AG09319 (cell line): ENCODE measurements at regions not wholly inside any gene's neighbourhood (a gene's known extent, or its start where the extent isn't known, plus 50 kb on each side); places are given as distances from the start of the nearest gene placed in this dataset.
"Not testable (repeated sequence)": the region's sequence is repeated elsewhere in the genome, so short reads cannot be mapped to it uniquely, and the experiment has no call there.

Experiments used
- DNase-seq: peaks from one replicate; pipeline ENCODE4 v3.0.0-alpha.2; 2010; ENCODE audit warnings: low read depth; ENCODE audit errors: extremely low read depth
- CTCF ChIP-seq: IDR thresholded peaks from 2 replicates; pipeline ENCODE4 v1.5.1; 2011; ENCODE audit warnings: low read depth, mild to moderate bottlenecking, inconsistent platforms, low read length, moderate library complexity

- no peak for TF ChIP-seq CTCF
- DNase-seq = no peak
Observed at GRCh38 chr3:26472345-26472744, 150.2 kb upstream of the LRRC3B start.

GRCh38 chr3:26474706-26475105 is 147.9 kb upstream of the LRRC3B start:
- no peak for TF ChIP-seq CTCF
- no peak for DNase-seq

GRCh38 chr3:26480377-26480776 is 142.2 kb upstream of the LRRC3B start:
- DNase-seq = no peak
- TF ChIP-seq CTCF = no peak

- no peak for DNase-seq
Observed at GRCh38 chr3:26484140-26484539, 138.4 kb upstream of the LRRC3B start.

GRCh38 chr3:26498271-26498670 is 124.3 kb upstream of the LRRC3B start:
- DNase-seq = no peak

More at GRCh38 chr3:26484140-26484539, 138.4 kb upstream of the LRRC3B start:
- TF ChIP-seq CTCF = no peak

GRCh38 chr3:26505399-26505798 is 117.2 kb upstream of the LRRC3B start:
- TF ChIP-seq CTCF = no peak
- DNase-seq = no peak

More at GRCh38 chr3:26498271-26498670, 124.3 kb upstream of the LRRC3B start:
- no peak for TF ChIP-seq CTCF

- DNase-seq = not testable (repeated sequence)
Observed at GRCh38 chr3:26514445-26515029, 108.0 kb upstream of the LRRC3B start.

- no peak for DNase-seq
- TF ChIP-seq CTCF = no peak
Observed at GRCh38 chr3:26515351-26515750, 107.2 kb upstream of the LRRC3B start.
